ENCODE measurements at regions not wholly inside any gene's neighbourhood (a gene's known extent, or its start where the extent isn't known, plus 50 kb on each side); places are given as distances from the start of the nearest gene placed in this dataset.

DNA sequence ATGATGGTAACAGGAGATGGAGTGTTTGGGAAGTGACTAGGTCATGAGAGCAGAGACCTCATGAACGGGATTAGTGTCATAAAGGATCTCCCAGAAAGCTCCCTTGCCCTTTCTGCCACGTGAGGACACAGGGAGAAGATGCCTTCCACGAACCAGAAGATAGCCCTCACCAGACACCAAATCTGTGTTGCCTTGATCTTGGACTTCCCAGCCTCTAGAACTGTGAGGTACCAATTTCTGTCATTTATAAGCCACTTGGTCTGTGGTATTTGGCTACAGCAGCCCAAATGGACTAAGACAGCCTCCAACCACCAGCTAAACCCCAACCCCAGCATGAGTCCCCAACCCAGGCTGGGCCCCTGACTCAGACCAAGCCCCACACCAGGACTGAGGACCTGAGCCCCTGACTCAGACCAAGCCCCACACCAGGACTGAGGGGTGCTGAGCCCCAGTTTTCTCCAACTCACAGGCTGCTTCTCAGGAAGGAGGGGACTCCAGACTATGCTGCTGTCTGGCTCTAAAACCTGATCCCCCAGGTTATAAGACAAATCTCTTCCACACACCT is 54.1 kb downstream of the PTPRS start:
- Histone ChIP-seq H2AFZ (ENCODE audit: control insufficient read depth, low read length) (no peak overlapping the region), H3K9me3 (ENCODE audit: control insufficient read depth, low read depth, low read length) (no peaks in the 10 kb centered on the region), H4K20me1 (ENCODE audit: control insufficient read depth, extremely low read depth, insufficient read depth, low read length) (no peaks in the 10 kb centered on the region), H3K27me3 (ENCODE audit: control insufficient read depth, extremely low read depth, insufficient read depth, low read length) (no peaks in the 10 kb centered on the region), H3K4me1 (ENCODE audit: control insufficient read depth, extremely low read depth, insufficient read depth, low read length) (no peaks in the 10 kb centered on the region), H3K79me2 (ENCODE audit: control insufficient read depth, insufficient read depth, low read length) (no peaks in the 10 kb centered on the region), H3K4me2 (ENCODE audit: control insufficient read depth, extremely low read depth, insufficient read depth, low read depth, low read length) (no peak overlapping the region), H3K4me3 (ENCODE audit: control insufficient read depth in 2 of 3, extremely low read depth in 1 of 3, insufficient read depth in 2 of 3, low read depth in 1 of 3, low read length in 3 of 3) (no peak overlapping the region), H3K36me3 (ENCODE audit: control insufficient read depth in 2 of 2, extremely low read depth in 1 of 2, insufficient read depth in 2 of 2, low read length in 2 of 2) (peaks cover 0 to 2% of the 10 kb centered on the region in 2 experiments), H3K9ac (ENCODE audit: control insufficient read depth, extremely low read depth, insufficient read depth, low read length) (no peak overlapping the region), H3K9me1 (ENCODE audit: control insufficient read depth, extremely low read depth, insufficient read depth, low read length) (no peaks in the 10 kb centered on the region), H3K27ac (ENCODE audit: control insufficient read depth, insufficient read depth, low read length) (no peak overlapping the region)
- dilution Hi-C loops (cut with MboI; ENCODE audit: extremely low pct_ligation_motif_present, low sequenced_read_pairs), result no loop called here
- TF ChIP-seq EZH2 (IDR thresholded peaks at IDR 0.05; ENCODE audit: low read length), result no peak
- TF ChIP-seq, protein P1, sequence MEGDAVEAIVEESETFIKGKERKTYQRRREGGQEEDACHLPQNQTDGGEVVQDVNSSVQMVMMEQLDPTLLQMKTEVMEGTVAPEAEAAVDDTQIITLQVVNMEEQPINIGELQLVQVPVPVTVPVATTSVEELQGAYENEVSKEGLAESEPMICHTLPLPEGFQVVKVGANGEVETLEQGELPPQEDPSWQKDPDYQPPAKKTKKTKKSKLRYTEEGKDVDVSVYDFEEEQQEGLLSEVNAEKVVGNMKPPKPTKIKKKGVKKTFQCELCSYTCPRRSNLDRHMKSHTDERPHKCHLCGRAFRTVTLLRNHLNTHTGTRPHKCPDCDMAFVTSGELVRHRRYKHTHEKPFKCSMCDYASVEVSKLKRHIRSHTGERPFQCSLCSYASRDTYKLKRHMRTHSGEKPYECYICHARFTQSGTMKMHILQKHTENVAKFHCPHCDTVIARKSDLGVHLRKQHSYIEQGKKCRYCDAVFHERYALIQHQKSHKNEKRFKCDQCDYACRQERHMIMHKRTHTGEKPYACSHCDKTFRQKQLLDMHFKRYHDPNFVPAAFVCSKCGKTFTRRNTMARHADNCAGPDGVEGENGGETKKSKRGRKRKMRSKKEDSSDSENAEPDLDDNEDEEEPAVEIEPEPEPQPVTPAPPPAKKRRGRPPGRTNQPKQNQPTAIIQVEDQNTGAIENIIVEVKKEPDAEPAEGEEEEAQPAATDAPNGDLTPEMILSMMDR (optimal IDR thresholded peaks at IDR 0.05 in 1 of 3, IDR thresholded peaks at IDR 0.05 in 1 of 3, conservative IDR thresholded peaks at IDR 0.05 in 1 of 3; ENCODE audit: extremely low read depth in 1 of 3, insufficient read depth in 2 of 3, low read length in 3 of 3), result no peak
- FAIRE-seq (no peak), DNase-seq (ENCODE audit: low read depth, low spot score) (no peak)

DNA sequence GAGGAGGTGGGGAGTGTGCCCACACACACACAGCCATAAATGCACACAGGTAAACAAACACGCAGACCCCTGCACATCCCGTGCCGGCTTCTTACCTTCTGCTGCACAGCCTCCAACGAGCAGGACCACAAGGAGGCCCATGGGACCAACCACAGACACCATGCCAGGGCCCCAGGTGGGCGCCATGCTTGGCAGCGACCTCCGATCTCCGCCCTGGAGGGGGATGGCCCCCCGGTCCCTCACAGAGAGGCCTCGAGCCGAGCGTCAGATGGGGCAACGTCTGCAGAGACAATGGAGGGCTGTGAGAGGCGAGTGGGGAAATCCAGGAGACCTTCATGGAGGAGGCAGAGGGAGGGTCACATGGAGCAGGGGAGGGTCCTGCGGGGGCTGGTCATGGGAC is 54.7 kb downstream of the PTPRS start:
- H3K27ac ChIP-seq (ENCODE audit: control insufficient read depth, insufficient read depth, low read length), result no peak overlapping the region
- no peaks in the 10 kb centered on the region for H3K9me1 ChIP-seq (ENCODE audit: control insufficient read depth, extremely low read depth, insufficient read depth, low read length)
- H3K79me2 ChIP-seq (ENCODE audit: control insufficient read depth, insufficient read depth, low read length), result no peaks in the 10 kb centered on the region
- H3K4me1 ChIP-seq (ENCODE audit: control insufficient read depth, extremely low read depth, insufficient read depth, low read length), result no peaks in the 10 kb centered on the region
- no peak overlapping the region for H3K9ac ChIP-seq (ENCODE audit: control insufficient read depth, extremely low read depth, insufficient read depth, low read length)
- no peak overlapping the region for H3K4me2 ChIP-seq (ENCODE audit: control insufficient read depth, extremely low read depth, insufficient read depth, low read depth, low read length)
- dilution Hi-C loops (cut with MboI; ENCODE audit: extremely low pct_ligation_motif_present, low sequenced_read_pairs), result no loop called here
- FAIRE-seq (no peak), DNase-seq (ENCODE audit: low read depth, low spot score) (no peak)
- H3K4me3 ChIP-seq (ENCODE audit: control insufficient read depth in 2 of 3, extremely low read depth in 1 of 3, insufficient read depth in 2 of 3, low read depth in 1 of 3, low read length in 3 of 3), result no peak overlapping the region
- H2AFZ ChIP-seq (ENCODE audit: control insufficient read depth, low read length), result no peak overlapping the region
- TF ChIP-seq, protein P1 (optimal IDR thresholded peaks at IDR 0.05 in 1 of 3, IDR thresholded peaks at IDR 0.05 in 1 of 3, conservative IDR thresholded peaks at IDR 0.05 in 1 of 3; ENCODE audit: extremely low read depth in 1 of 3, insufficient read depth in 2 of 3, low read length in 3 of 3), result no peak
- TF ChIP-seq EZH2 (IDR thresholded peaks at IDR 0.05; ENCODE audit: low read length), result no peak
- H4K20me1 ChIP-seq (ENCODE audit: control insufficient read depth, extremely low read depth, insufficient read depth, low read length), result no peaks in the 10 kb centered on the region
- H3K27me3 ChIP-seq (ENCODE audit: control insufficient read depth, extremely low read depth, insufficient read depth, low read length), result no peaks in the 10 kb centered on the region
- peaks cover 0 to 2% of the 10 kb centered on the region in 2 experiments for H3K36me3 ChIP-seq (ENCODE audit: control insufficient read depth in 2 of 2, extremely low read depth in 1 of 2, insufficient read depth in 2 of 2, low read length in 2 of 2)
- H3K9me3 ChIP-seq (ENCODE audit: control insufficient read depth, low read depth, low read length), result no peaks in the 10 kb centered on the region
